OCI-LY1 (cell line): ENCODE measurements at regions not wholly inside any gene's neighbourhood (a gene's known extent, or its start where the extent isn't known, plus 50 kb on each side); places are given as distances from the start of the nearest gene placed in this dataset.

Experiments used
- EZH2 ChIP-seq: fragments of 200-600 bp; sonication (generic), shearing (Covaris generic); IDR thresholded peaks from 2 replicates; pipeline ENCODE4 v1.8.0; 2017; ENCODE audit warnings: borderline replicate concordance, mixed run types, mild to moderate bottlenecking, antibody characterized with exemption, low read length, moderate library complexity, mixed read lengths
- TF ChIP-seq, protein P1 (sequence below): fragments of 200-600 bp; sonication (generic), shearing (Covaris generic); IDR thresholded peaks from 2 replicates; pipeline ENCODE4 v1.5.1; 2017; ENCODE audit warnings: mild to moderate bottlenecking, antibody characterized with exemption, low read length, moderate library complexity, mixed read lengths

DNA sequence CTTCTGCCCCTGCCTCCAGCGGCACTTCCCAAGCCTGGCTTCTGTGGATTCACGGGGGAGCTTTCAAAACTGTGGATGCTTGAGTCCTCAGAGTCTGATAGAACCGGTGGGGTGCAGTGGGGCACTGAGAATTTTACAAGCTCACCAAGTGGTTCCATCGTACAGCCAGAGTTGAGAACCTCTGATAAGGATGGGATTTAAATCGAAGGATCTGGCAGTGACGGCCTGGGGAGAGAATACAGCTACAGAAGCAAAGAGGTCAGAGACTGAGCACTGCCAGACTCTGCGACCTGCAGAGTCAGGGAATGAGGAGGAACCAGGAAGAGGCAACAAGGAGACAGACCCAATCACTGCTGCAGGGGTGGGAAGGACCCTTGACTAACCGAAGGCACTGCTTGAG is 124.6 kb upstream of the BOD1 start:
- TF ChIP-seq, protein P1, sequence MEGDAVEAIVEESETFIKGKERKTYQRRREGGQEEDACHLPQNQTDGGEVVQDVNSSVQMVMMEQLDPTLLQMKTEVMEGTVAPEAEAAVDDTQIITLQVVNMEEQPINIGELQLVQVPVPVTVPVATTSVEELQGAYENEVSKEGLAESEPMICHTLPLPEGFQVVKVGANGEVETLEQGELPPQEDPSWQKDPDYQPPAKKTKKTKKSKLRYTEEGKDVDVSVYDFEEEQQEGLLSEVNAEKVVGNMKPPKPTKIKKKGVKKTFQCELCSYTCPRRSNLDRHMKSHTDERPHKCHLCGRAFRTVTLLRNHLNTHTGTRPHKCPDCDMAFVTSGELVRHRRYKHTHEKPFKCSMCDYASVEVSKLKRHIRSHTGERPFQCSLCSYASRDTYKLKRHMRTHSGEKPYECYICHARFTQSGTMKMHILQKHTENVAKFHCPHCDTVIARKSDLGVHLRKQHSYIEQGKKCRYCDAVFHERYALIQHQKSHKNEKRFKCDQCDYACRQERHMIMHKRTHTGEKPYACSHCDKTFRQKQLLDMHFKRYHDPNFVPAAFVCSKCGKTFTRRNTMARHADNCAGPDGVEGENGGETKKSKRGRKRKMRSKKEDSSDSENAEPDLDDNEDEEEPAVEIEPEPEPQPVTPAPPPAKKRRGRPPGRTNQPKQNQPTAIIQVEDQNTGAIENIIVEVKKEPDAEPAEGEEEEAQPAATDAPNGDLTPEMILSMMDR, result no peak
- no peak for TF ChIP-seq EZH2
